ENCODE measurements at regions not wholly inside any gene's neighbourhood (a gene's known extent, or its start where the extent isn't known, plus 50 kb on each side); places are given as distances from the start of the nearest gene placed in this dataset.

GRCh38 chr9:78609450-78609849, 312.5 kb downstream of the PSAT1 start:
- TF ChIP-seq, protein P1, sequence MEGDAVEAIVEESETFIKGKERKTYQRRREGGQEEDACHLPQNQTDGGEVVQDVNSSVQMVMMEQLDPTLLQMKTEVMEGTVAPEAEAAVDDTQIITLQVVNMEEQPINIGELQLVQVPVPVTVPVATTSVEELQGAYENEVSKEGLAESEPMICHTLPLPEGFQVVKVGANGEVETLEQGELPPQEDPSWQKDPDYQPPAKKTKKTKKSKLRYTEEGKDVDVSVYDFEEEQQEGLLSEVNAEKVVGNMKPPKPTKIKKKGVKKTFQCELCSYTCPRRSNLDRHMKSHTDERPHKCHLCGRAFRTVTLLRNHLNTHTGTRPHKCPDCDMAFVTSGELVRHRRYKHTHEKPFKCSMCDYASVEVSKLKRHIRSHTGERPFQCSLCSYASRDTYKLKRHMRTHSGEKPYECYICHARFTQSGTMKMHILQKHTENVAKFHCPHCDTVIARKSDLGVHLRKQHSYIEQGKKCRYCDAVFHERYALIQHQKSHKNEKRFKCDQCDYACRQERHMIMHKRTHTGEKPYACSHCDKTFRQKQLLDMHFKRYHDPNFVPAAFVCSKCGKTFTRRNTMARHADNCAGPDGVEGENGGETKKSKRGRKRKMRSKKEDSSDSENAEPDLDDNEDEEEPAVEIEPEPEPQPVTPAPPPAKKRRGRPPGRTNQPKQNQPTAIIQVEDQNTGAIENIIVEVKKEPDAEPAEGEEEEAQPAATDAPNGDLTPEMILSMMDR (IDR thresholded peaks at IDR 0.05), result no peak
- TF ChIP-seq POLR2A (IDR thresholded peaks at IDR 0.05), result no peak

Data from thyroid gland (tissue), 4 donors.